ENCODE measurements at regions not wholly inside any gene's neighbourhood (a gene's known extent, or its start where the extent isn't known, plus 50 kb on each side); places are given as distances from the start of the nearest gene placed in this dataset.
"Not testable (repeated sequence)": the region's sequence is repeated elsewhere in the genome, so short reads cannot be mapped to it uniquely, and the experiment has no call there.

DNA sequence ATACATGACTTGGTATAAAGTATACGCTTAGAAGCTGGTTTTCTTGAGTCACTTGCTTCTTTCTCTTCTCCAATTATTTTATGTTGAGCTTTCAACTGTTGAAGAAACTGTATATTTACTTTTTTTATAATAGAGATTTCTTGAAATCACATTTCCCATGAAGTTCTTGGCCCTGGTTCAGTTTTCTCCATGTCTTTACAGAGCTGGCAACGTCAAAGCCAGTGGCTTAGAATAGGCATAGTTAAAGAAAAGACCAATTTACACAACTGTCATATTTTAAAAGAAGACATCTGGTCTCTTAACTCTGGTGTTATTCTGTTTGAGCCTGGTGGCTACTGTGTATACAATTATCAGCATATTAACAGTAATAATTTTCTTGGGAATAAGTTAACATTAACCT, 1249.3 kb downstream of the CDH12 start:
- no peak for ATAC-seq

DNA sequence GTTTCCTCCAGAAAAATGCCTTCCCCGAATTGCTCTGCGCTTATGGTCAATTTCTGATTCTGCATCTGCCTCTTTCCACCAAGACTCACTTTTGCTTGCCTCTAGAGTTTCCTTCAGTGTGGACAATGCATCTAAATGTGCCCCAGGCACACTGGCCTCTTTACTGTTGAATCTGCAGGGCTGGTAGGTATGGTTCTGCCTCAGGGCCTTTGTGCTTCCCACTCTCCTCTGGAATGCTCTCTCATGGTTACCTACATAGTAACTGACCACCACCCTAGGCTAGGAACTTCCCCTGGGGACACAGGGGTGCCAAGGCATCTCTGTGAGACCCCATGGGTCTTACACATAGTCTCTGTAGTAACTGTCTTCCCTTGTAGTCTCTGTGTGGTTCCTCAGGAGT, 1258.6 kb downstream of the CDH12 start:
- ATAC-seq: no peak

DNA sequence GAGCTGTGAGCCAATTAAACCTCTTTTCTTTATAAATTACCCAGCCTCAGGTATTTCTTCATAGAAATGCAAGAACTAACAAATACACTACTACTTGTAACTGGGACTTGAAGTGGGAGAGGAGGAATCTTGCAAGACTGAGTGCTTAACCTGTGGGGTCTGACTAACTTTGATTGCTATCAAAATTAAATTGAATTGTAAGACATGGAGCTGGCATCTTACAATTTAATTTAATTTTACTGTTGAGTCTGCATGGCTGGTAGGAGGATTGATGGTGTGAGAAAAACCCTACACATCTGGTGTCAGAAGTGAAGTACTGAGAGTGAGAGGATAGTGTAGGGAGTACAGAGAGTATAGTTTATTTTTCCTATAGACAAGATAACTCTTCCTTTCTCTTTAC, 1259.9 kb downstream of the CDH12 start:
- ATAC-seq: no peak

DNA sequence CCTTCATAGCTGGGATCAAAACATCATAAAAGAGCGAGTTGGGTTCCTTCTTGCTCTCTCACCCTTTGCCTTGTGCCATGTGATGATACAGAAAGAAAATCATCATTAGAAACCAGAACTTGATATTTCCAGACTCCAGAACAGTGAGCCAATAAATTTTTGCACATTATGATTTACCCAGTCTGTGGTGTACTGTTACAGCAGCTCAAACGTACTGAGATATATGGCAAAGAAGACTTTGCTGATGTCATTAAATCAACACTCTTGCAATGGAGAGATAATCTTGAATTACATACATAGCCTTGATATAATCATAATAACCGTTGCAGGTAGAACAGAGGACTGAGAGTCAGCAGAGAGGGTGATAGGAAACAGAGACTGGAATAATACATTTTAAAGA, 1271.6 kb downstream of the CDH12 start:
- ATAC-seq: no peak

DNA sequence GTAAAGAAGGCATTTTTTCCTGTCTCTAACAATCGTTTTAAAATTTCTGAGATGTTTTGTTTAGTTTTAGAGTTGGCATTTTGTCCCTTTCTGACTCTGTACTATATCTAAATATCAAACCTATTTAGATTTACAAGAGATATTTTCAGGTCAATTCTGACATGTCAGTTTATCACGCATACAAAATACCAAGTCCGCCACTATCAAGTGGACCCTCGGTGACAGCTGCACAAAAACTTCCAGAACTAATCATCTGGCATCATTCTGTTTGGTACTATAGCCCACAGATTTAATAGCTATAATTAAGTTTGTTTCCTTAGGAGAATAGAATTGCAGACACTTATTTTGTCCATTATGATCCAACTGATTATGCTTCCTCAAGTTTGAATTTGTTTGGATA, 1278.2 kb downstream of the CDH12 start:
- no peak for ATAC-seq

DNA sequence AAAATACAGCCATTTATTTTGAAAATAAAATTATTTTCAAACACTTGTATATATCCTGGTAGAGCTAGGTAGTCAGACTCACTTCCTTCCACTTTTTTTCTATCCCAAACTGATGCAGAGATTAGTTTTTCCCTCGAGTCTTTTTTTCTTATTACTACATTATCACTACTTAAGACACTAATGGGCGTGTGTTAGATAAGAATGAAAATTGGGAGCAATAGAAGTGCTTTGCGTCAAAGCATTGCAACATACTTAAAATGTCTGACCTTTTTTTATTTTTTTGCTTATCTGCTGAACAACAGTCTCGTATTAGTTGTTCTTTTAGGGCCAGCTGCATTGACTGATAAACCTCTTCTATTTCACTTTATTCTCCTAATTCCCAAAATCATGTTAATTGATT, 1278.7 kb downstream of the CDH12 start:
- ATAC-seq: no peak

DNA sequence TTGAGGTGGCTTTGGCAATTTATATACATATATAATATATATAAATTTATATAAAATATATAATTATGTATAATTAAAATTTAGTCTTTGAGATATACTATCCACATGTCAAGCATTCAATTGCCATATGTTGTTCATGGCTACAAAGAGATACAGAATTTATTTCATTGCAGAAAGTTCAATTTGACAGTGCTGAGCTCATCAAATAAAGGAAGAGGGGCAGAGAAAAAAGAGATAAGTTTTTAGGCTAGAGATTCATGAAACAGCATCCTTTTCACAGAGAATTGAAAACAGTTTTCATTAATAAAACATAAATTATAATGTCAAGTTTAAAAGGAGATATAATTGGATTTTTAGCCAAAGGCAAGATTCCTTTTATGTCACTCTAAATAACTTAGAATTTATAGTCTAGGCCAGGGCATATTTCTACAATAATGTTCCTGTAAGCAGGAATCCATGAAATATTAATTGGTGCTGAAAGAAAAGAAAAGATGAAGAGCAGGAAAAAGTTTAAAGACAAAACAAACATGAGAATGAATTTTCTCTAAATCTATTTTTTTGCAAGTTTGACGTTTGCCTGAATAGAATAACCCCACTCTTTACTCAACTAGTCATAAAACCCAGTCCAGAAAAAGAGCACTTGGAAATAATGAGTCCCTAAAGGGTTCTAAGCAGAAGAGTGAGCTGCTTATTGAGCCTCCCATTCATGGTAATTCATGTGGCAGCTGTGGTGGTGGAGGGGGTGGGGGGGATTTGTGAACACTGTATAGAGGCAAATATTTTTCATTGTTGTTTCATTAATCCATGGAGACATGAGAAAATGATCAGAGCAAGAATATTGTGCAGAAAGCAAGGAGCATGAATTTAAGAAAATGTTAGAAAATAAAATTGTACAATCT, 1279.5 kb downstream of the CDH12 start:
- ATAC-seq: no peak

DNA sequence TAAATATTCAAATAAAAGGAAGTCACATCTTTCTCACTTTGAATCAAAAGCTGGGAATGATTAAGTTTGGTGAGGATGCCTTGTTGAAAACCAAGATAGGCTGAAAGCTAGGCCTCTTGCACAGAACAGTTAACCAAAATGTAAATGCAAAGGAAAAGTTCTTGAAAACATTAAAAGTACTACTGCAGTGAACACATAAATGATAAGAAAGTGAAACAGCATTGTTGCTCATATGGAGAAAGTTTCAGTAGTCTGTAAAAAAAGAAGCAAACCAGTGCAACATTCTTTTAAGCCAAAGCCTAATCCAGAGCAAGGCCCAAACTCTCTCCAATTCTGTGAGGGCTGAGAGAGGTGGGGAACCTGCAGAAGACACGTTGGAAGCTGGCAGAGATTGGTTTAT, 1281.9 kb downstream of the CDH12 start:
- ATAC-seq: not testable (repeated sequence)

DNA sequence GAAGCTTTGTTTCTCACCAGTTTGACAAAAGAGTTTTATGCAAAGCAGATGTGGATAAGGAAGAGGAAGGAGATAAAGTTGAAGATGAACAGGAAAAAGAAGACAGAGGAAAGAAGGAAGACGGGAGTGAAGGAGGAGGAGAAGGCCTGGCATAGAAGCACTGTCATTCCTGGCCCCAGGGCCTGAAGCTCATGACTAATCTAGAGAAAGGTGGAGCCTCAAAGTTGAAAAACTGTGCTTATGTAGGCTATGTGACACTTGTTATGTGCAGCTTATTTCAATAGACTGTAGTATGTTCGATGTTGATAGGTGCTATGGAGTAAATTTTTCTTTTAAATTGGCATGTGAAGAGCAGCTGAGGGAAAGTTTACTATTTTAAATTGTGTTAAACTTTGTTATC, 1294.0 kb downstream of the CDH12 start:
- peak; percentile 74 for ATAC-seq

DNA sequence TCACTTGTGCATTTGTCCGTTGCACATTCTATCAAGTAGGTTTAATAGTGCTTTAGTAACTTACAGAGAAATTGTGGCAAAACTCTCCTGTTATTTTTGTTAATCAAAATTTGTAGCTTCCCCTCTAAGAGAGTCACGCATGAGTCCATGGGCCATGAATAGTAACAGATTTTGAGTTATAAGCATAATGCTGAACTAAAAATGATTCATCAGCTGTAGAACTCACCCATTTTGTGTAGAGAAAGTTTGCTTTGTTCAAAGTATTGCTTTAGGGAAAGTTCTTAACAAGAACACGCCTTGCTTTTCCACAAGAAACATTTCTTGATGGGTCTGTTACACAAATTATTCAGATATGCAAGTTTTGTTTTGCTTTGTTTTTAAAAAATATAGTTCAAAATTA, 1300.9 kb downstream of the CDH12 start:
- not testable (repeated sequence) for ATAC-seq

DNA sequence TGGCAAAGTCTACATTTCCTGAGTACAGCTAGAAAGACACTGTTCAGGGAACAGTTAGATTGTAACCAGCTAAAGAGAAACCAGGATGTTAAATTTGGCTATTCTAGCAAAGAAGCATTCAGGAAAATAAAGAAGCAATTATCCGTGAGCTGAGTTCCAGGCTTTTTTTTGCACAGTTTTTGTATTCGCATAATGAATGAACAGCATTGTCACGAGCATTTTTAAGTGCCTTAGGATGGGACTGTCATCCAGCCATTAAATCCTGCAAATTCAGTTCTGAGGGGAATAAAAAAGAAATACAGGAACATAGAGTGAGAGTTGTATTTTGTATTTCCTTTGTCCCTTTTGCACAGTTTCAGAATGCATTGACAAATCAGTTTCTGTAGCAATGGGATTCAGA, 1302.2 kb downstream of the CDH12 start:
- not testable (repeated sequence) for ATAC-seq

DNA sequence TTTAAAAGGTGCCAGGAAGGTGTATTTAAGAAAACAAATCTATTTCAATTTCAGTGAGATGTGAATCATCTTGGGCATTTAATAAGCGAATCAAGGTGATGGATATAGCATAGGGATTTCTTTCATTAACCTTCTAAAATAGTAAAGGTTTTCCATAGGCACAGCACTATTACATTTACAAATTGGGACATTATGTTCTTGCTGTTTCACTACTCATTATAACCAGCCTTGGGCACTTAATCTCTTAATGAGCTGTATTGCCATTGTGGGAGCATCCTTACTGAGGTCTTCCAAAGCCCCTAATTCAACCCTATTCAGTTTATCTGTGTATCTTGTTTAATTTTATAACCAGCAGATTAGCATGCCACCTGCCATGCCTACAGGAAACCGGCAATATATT, 1305.5 kb downstream of the CDH12 start:
- not testable (repeated sequence) for ATAC-seq

DNA sequence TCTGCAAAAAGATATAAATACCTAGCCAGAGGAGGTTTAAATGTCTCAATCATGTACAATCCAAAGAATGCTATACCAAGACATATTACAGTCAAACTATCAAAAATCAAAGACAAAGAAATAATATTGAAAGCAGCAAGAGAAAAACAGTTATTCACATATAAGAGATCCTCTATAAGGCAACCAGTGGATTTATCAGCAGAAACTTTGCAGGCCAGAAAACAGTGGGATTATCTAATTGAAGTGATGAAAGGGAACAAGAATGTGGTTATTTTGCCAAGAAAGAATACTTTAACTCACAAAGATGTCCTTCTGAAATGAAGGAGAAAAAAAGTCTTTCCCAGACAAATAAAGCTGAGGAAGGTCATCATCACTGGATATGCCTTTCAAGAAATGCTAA, 1318.0 kb downstream of the CDH12 start:
- ATAC-seq: not testable (repeated sequence)

DNA sequence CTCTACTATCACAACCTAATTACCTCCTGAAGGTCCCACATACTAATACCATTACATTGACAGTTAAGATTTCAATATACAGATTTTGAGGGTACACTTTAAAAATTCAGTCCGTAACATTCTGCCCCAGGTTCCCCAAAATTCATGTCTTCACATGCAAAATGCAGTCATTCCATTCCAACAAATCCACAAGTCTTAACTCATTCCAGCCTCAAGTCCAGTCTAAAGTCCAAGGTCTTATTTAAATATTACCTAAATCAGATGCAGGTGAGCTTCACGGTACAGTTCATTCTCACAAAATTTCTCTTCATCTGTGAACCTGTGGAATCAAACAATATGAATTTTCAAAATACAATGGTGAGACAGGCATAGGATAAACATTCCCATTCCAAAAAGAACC, 1332.0 kb downstream of the CDH12 start:
- not testable (repeated sequence) for ATAC-seq

DNA sequence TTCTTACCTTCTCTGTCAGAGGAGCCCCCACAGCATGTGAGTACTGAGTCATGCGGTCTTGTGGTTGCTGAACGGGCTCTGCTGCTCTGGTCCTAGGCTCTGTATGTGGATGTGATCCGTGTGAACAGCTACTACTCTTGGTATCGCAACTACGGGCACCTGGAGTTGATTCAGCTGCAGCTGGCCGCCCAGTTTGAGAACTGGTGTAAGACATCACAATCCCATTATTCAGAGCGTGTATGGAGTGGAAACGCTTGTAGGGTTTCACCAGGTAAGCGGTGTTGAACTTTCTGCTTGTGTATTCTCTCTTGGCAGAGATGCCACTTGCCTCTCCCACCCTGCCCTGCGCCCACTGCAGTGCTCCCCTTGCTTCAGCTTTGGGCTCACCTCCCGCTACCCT, 1356.2 kb downstream of the CDH12 start:
- ATAC-seq: not testable (repeated sequence)

DNA sequence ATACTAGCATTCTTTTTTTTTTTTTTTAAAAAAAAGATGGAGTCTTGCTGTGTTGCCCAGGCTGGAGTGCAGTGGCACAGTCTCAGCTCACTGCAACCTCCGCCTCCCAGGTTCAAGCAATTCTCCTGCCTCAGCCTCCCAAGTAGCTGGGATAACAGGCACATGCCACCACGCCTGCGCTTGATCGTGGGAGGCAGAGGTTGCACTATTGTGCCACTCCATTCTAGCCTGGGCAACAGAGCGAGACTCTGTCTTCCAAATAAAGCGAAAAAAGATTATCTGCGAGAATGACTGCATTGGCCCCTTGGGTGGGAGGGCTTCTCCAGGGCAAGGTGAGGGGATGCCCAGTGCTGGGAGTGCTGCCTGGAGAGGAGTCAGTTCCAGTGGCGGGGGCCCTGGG, 1357.1 kb downstream of the CDH12 start:
- not testable (repeated sequence) for ATAC-seq

DNA sequence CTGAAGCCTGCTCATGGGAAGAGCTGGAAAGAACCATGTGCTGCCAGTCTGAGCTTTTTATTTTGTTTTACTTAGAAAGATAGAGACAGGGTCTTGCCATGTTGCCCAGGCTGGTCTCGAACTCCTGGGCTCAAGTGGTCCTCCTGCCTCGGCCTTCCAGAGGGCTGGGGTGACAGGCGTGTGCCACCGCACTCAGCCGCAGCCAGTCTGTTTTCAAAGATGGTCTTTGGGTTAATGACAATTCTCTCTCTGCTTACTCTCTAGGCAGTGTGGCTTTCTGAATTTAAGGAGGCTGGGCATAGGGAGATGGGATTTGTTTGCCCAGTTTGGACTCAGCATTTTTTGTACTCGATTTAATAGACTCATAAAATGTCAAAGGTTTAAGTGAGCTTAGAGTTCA, 1357.9 kb downstream of the CDH12 start:
- not testable (repeated sequence) for ATAC-seq

DNA sequence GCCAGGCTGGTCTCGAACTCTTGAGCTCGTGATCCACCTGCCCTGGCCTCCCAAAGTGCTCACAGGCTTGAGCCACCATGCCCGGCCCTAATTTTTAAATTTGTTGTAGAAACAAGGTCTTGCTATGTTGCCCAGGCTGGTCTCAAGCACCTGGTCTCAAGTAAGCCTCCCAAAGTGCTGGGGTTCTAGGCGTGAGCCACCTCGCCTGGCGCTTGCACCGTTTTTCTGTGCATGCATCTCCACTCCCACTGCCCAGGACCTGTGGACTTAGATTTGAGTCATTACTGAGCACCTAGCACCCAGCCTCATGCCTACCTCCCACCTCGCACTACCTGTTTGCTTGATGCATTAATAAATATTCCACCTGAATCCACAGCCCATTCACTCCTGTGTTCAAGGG, 1359.1 kb downstream of the CDH12 start:
- ATAC-seq: not testable (repeated sequence)

DNA sequence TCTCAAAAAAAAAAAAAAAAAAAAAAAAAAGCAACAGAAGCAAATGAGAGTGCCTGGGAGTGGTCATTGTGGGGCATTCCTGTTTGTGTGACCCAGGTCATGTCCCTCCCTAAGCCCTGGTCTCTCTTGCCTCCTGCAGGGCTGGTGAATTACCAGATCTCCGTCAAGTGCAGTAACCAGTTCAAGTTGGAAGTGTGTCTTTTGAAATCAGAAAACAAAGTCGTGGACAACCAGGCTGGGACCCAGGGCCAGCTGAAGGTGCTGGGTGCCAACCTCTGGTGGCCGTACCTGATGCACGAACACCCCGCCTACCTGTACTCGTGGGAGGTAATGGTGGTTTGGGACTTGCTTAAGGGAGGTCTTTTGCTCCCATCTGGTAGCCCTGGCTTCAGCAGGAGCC, 1362.0 kb downstream of the CDH12 start:
- ATAC-seq: not testable (repeated sequence)

DNA sequence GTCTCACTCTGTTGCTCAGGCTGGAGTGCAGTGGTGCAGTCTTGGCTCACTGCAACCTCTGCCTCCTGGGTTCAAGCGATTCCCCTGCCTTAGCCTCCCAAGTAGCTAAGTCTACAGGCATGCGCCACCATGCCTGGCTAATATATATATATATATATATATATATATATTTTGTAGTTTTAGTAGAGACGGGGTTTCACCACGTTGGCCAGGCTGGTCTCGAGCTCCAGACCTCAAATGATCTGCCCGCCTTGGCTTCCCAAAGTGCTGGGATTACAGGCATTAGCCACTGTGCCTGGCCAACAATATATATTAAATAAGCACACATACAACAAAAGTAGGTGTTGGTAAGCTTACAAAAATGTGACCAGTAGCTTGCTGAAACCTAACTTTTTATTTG, 1364.3 kb downstream of the CDH12 start:
- ATAC-seq: not testable (repeated sequence)

DNA sequence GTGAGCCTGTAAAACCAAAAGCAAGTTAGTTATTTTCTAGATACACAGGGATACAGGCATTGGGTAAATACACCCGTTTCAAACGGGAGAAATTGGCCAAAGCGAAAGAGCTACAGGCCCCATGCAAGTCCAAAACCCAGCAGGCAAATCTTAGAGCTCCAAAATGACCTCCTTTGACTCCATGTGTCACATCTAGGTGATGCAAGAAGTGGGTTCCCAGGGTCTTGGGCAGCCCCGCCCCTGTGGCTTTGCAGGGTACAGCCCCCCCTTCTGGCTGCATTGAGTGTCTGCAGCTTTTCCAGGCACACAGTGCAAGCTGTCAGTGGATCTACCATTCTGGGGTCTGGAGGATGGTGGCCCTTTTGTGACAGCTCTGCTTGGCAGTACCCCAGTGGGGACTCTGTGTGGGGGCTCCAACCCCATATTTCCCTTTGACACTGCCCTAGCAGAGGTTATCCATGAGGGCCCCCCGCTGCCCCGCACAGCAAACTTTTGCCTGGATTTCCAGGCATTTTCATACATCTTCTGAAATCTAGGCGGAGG, 1367.6 kb downstream of the CDH12 start:
- not testable (repeated sequence) for ATAC-seq

DNA sequence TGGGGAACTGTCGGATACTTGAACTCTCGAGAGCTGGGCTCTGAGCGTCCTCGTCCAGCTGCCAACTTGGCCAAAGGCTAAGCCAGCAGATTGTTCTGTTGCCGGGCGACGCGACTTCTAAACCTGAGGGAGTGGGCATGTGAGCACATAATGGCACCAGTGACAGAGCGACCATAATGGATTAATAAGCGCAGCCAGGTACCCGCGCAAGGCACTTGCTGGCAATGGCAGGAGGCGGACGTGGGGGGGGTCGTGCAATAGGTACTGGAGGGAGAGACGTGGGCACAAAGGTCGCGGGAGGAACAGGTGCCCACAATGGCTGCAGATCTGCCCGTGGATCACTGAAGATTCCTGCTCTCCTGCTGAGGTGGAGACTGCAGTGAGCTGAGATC, 1368.7 kb downstream of the CDH12 start:
- ATAC-seq: not testable (repeated sequence)

DNA sequence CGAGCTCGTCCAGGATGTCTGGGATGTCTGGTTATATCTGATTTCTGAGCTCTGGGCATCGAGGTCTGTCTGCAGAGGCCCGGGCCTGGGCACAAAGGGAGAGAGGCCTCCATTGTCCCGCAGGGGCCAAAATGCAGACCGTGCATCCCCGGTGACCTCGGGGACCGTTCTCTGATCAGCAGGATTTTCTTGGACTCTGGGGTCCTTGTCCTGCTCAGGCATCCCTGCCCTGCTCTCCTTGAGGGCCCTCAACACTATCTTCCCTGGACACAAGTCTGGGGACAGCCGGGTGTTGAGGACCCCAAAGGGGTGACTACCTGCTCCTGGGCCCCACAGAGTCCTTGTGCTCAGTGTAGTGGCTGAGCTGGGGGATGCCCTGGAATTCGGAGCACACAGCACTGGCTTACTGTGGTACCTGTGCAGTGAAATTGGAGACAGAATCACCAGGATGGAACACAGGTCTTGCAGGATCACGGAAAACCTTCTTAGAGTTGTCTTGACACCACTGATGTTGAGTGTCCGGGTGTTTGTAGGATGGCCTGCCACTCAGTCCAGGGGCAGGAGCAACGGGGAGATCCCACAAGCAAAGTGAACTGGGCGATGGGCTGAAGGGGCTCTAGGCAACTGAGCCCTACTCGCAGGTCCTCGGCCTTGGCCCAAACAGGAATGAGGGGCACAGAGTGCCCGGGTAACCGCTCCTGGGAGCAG, 1369.2 kb downstream of the CDH12 start:
- not testable (repeated sequence) for ATAC-seq
